HCEC 1CT (cell line): ENCODE measurements at regions not wholly inside any gene's neighbourhood (a gene's known extent, or its start where the extent isn't known, plus 50 kb on each side); places are given as distances from the start of the nearest gene placed in this dataset.
A peak's percentile ranks its signal among the peaks of the same experiment; 100 is the strongest.
"Not testable (repeated sequence)": the region's sequence is repeated elsewhere in the genome, so short reads cannot be mapped to it uniquely, and the experiment has no call there.

ENCODE experiments used
- DNase-seq: peaks from one replicate; pipeline ENCODE4 v3.0.0-alpha.2; 2017

GRCh38 chr2:163934131-163934530 lies 198.3 kb upstream of the FIGN start:
- DNase-seq = no peak

- DNase-seq = no peak
These were observed 183.9 kb upstream of the FIGN start for GRCh38 chr2:163919717-163920116.

- DNase-seq = not testable (repeated sequence)
These were observed 178.7 kb upstream of the FIGN start for GRCh38 chr2:163914486-163914885.

GRCh38 chr2:163913532-163913944 lies 177.7 kb upstream of the FIGN start:
- DNase-seq = not testable (repeated sequence)

GRCh38 chr2:163909411-163910080 lies 173.7 kb upstream of the FIGN start:
- no peak for DNase-seq

- DNase-seq = no peak
These were observed 170.6 kb upstream of the FIGN start for GRCh38 chr2:163906410-163906809.

GRCh38 chr2:163897799-163898198 lies 162.0 kb upstream of the FIGN start:
- no peak for DNase-seq

GRCh38 chr2:163893444-163893843 lies 157.6 kb upstream of the FIGN start:
- not testable (repeated sequence) for DNase-seq

GRCh38 chr2:163888591-163888990 lies 152.8 kb upstream of the FIGN start:
- DNase-seq = no peak

- no peak for DNase-seq
These were observed 151.4 kb upstream of the FIGN start for GRCh38 chr2:163887182-163887581.

GRCh38 chr2:163884416-163884815 lies 148.6 kb upstream of the FIGN start:
- no peak for DNase-seq

GRCh38 chr2:163878718-163879117 lies 142.9 kb upstream of the FIGN start:
- peak; percentile 20 for DNase-seq

GRCh38 chr2:163877316-163877715 lies 141.5 kb upstream of the FIGN start:
- DNase-seq = peak; percentile 16

GRCh38 chr2:163863073-163863472 lies 127.3 kb upstream of the FIGN start:
- no peak for DNase-seq

GRCh38 chr2:163859951-163860350 lies 124.1 kb upstream of the FIGN start:
- no peak for DNase-seq

GRCh38 chr2:163856941-163857340 lies 121.1 kb upstream of the FIGN start:
- no peak for DNase-seq

- no peak for DNase-seq
These were observed 116.8 kb upstream of the FIGN start for GRCh38 chr2:163852616-163853015.

GRCh38 chr2:163849756-163850435 lies 114.1 kb upstream of the FIGN start:
- DNase-seq = no peak

GRCh38 chr2:163838890-163839289 lies 103.1 kb upstream of the FIGN start:
- no peak for DNase-seq

GRCh38 chr2:163836167-163836566 lies 100.4 kb upstream of the FIGN start:
- DNase-seq = no peak

- no peak for DNase-seq
These were observed 99.0 kb upstream of the FIGN start for GRCh38 chr2:163834841-163835240.

- no peak for DNase-seq
These were observed 98.4 kb upstream of the FIGN start for GRCh38 chr2:163834221-163834620.

GRCh38 chr2:163828771-163829170 lies 93.0 kb upstream of the FIGN start:
- no peak for DNase-seq

GRCh38 chr2:163822033-163822432 lies 86.2 kb upstream of the FIGN start:
- DNase-seq = no peak
